Stimulated activated CD4-positive, alpha-beta T cell treated with anti-CD3 and anti-CD28 coated beads, TNF-alpha, amount 100 ng/mL, for 1 hour (primary cell): ENCODE measurements at regions not wholly inside any gene's neighbourhood (a gene's known extent, or its start where the extent isn't known, plus 50 kb on each side); places are given as distances from the start of the nearest gene placed in this dataset.
A peak's percentile ranks its signal among the peaks of the same experiment; 100 is the strongest.
"Not testable (repeated sequence)": the region's sequence is repeated elsewhere in the genome, so short reads cannot be mapped to it uniquely, and the experiment has no call there.

Source experiments
- DNase-seq, 3 donors: peaks; one replicate each; pipeline ENCODE4 v3.0.0-alpha.2; 2020; ENCODE audit warnings: low read depth in 3 of 3, low spot score in 1 of 3

DNA sequence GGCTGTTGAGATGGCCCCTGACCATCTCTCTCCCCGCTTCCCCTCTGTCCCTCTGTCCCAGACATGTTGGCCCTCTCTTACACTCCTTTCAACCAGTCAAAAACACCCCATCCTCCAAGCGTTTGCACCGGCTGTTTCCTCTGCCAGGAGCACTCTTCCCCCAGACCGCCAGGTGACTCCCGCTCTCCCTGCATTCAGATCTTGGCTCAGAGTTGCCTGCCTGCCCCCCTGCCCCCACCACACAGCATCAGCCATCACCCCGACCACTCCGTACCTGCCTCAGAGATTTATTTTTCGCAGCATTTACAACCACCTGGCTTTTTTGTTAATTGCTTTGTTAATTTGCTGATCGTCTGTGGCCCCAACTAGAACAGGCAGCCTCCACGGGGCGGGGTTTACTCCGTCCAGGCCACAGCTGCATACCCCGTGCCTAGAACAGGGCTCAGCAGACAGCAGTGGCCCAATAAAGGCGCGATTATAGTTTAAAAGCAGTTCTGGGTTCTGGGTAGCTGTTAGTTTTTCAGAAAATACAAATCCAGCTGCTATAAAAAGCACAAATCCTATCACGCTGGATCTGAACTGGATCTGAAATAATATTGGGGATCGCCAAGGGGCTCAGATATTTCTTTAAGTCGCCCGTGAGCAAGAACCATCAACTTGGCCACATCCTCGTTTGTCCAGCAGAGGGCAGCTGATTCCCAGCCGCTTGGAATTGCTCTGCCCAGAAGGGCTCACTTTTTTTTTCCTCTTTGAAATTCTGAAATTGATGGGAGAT lies 173.6 kb downstream of the IRF8 start:
- peak in 1 of 3 donors; percentile 7 for DNase-seq

DNA sequence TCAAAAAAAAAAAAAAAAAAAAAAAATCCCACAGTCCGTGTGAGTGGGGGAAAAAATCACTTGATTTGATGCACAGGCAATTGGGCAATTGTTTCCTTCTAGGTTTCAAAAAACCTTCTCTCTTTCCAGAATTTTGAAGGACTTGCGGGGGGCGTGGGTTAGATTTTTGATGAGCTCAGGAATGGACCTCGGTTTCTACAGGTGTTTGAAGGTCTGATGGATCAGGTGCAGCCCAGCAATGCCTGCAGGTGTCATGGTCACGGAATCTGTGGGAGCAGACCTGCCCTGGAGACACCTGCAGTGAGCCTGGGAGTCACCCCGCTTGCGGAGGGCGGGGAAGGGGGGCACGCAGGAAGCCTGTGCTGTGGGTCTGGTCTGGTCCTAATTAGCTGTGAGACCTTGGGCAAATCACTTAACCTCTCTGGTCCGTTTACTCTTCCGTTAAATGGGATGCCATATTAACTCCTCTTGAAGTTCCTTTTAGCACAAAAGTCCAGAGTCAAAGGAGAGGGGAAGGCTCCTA lies 174.2 kb downstream of the IRF8 start:
- no peak for DNase-seq

DNA sequence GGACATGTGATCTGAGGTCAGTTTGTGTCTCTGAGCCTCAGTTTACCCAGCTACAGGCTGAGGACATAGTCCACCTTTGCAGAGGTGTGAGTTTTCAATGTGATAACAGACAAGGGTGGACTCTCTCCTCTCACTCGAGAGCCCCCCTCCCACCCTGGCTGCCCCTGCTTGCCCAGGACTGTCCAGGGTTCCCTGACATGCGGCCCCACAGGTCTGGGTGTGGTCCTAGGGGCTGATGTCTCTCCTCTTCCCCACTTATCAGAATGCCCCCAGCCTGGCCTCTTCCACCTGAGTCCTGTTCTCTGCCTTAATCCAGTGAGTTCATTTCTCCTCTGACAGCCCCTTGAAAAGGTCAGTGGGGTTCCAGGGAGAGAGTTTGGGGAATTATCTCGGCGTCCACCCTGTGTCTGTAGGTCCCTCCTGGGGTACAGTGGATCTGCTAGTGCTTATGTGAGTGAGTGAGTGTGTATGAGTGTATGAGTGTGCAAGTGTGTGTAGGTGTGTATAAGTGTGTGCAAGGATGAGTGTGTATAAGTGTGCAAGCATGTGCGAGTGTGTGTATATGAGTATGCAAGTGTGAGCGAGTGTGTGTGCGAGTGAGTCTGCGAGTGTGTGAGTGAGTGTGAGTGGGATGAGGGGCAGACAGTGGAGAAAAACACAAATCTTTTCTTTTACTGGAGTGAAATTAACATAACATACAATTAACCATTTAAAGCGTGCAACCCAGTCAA lies 175.0 kb downstream of the IRF8 start:
- DNase-seq = no peak

- no peak for DNase-seq
Observed at GRCh38 chr16:86074651-86075487, 175.9 kb downstream of the IRF8 start.

GRCh38 chr16:86075488-86075785 lies 176.5 kb downstream of the IRF8 start:
- no peak for DNase-seq

- DNase-seq = no peak
Observed at GRCh38 chr16:86075839-86076440, 177.0 kb downstream of the IRF8 start.

DNA sequence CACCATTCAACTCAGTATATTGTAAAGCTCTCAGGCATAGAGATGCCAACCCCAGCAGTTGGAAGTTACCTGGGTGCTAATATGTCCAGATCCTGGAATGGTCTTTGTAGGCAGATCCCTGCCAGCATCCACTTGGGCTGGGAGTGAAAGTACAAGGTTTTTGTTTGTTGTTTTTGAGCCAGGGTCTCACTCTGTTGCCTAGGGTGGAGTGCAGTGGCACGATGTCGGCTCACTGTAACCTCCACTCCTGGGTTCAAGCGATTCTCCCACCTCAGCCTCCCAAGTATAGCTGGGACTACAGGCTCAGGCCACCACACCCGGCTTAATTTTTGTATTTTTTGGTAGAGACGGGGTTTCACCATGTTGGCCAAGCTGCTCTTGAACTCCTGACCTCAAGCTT lies 177.6 kb downstream of the IRF8 start:
- DNase-seq = no peak

GRCh38 chr16:86077243-86077940 lies 178.4 kb downstream of the IRF8 start:
- DNase-seq = no peak

GRCh38 chr16:86078121-86078600 lies 179.2 kb downstream of the IRF8 start:
- DNase-seq = no peak

- not testable (repeated sequence) for DNase-seq
Observed at GRCh38 chr16:86078711-86079110, 179.7 kb downstream of the IRF8 start.

DNA sequence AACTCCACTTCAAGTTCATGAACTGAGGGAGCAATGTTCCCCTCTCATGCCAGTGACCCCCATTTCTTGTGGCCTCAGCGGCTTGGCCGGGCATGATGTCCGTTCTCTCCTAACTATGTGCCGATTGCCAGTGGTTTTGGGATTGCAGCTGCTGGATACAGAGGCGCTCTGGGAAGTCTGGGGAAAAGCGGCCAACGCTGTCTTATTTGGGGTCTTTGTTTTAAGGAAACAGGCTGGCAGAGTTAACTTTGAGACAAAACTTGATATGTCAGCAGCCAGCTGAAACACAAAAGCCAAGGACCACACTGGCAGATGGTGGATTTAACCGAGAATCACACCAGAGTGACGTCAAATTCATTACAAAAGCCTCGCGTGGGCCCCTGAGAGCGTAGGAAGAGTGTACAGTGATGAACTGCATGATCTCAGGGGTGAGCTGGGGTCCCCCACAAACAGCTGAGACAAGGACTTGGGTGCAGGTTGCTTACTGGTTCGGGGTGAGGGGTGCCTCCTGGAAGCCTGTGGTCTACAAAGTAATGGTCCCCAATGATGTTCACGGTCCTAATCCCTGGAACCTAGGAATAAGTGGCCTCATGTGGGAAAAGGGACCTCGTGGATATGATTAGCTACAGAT lies 180.4 kb downstream of the IRF8 start:
- DNase-seq = no peak

GRCh38 chr16:86080131-86080875 lies 181.3 kb downstream of the IRF8 start:
- DNase-seq = no peak

DNA sequence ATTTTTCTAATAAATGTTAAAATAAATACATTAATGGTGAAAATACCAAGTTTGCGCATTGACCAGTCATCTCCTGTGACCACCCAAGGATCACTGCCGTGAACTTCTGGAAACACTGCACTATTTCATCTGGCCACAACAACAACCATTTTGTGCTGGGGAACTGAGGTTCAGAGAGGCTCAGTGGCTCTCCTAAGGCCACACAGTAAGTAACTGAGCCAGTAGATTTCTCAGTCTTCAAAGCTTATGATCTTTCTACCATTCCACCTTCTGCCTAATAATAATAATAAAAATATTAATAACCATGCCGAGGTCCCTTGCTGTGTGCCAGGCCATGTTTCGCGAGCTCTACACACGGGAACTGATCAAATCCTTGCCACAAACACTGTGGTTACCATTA lies 182.0 kb downstream of the IRF8 start:
- no peak for DNase-seq

DNA sequence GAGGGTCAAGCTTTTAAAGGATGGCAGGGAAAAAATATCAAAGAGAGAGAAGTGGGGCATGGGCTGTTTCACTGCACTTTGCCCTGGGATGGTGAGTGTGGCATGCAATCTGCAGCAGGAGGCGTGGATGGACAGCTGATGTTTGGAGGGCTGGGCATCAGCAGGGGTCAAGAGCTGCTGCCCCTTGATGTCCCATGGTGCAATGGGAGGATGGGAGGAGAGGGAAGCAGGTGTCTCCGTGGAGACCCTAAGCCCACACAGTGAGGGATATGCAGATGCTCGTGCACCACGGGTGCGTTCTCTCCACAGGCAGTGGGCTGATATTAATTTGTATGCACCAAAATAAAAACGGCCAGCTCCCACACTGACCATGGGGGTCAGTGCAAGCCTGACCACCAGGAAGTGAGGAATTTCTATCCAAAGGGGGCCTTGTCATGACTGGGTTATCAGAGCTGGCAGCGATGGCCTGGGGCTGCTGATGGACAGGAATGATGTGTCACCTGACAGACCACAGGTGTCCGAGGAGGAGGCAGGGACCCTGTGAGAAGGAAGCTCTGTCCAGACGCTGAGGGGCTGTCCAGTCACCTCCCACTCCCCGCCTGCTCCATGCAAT lies 183.6 kb downstream of the IRF8 start:
- no peak for DNase-seq

- DNase-seq = no peak
Observed at GRCh38 chr16:86083382-86084002, 184.5 kb downstream of the IRF8 start.

GRCh38 chr16:86085161-86085611 lies 186.2 kb downstream of the IRF8 start:
- no peak for DNase-seq

GRCh38 chr16:86085795-86086194 lies 186.8 kb downstream of the IRF8 start:
- no peak for DNase-seq

DNA sequence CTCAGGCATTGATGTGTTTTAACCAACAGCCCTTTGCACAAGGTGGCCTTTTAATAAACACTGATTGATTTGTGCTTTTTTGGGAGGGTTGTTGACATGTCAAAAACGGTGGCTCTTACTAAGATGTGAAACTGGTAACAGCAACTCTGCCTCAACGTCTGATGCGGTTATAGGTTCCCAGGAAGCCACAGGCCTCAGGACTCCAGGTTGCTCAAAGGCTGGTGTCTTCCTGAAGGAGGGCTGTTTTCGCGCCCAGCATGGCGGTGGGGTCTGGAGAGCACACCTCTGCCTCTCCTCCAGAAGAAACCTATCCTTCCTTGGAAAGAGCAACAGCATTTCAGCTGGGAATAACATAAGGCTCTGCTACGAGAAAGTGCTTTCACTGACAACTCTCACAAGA lies 187.5 kb downstream of the IRF8 start:
- DNase-seq = no peak
